CD4-positive, alpha-beta T cell treated with Interleukin-4 for 4 hours (primary cell): ENCODE measurements at regions not wholly inside any gene's neighbourhood (a gene's known extent, or its start where the extent isn't known, plus 50 kb on each side); places are given as distances from the start of the nearest gene placed in this dataset.

Experiments
- DNase-seq: peaks from one replicate; pipeline ENCODE4 v3.0.0-alpha.2; 2020

GRCh38 chr2:121124330-121124729, 160.7 kb downstream of the TFCP2L1 start:
- DNase-seq, result no peak

GRCh38 chr2:121125350-121125749, 159.7 kb downstream of the TFCP2L1 start:
- DNase-seq, result no peak

DNA sequence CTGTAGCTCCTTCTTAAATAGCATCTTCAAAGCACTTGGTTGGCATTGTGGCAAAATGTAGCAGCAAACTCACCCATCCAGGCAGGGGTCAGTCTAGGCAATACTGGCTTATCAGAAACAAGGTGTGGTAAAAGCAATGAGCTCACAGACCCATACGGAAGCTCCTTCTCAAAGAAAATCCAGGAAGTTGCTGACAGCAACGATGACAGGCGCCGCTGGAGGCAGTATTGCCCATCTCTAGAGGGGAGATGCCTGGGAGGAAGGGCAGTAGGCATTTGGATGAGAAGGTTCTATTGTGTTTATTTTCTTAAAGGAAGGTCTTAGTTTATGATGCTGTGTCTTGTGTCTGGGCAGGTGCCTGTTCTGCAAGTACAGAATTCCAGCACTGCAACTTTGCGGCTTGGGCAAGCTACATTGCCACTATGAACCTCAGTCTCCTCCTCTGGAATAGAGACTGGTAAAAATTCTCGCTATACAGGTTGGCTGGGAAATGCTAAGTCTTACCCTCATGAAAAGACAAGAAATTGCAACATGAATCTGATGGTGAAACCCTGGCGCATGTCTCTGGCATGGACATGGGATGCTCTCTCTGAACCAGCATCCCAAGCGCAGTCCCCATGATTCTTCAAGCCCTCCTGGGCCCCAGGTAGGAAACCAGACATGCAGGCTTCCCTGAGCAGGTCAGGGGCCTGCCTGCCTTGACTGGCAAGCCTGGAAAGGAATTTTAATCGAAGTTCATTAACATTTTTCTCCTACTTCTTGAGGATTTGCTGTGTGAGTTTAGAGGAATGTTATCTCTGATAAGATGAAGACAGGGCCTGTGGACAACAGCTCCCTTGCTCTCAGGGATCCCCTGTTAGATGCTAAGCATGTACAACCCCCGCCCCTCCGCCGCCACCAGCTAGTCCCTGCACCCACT, 156.0 kb downstream of the TFCP2L1 start:
- no peak for DNase-seq

- DNase-seq, result no peak
Observed at GRCh38 chr2:121129692-121130091, 155.3 kb downstream of the TFCP2L1 start.

- DNase-seq, result no peak
Observed at GRCh38 chr2:121130301-121130850, 154.6 kb downstream of the TFCP2L1 start.

- DNase-seq, result no peak
Observed at GRCh38 chr2:121131375-121131774, 153.6 kb downstream of the TFCP2L1 start.

- DNase-seq, result no peak
Observed at GRCh38 chr2:121132054-121132761, 152.8 kb downstream of the TFCP2L1 start.

GRCh38 chr2:121132762-121133107, 152.3 kb downstream of the TFCP2L1 start:
- DNase-seq, result no peak

DNA sequence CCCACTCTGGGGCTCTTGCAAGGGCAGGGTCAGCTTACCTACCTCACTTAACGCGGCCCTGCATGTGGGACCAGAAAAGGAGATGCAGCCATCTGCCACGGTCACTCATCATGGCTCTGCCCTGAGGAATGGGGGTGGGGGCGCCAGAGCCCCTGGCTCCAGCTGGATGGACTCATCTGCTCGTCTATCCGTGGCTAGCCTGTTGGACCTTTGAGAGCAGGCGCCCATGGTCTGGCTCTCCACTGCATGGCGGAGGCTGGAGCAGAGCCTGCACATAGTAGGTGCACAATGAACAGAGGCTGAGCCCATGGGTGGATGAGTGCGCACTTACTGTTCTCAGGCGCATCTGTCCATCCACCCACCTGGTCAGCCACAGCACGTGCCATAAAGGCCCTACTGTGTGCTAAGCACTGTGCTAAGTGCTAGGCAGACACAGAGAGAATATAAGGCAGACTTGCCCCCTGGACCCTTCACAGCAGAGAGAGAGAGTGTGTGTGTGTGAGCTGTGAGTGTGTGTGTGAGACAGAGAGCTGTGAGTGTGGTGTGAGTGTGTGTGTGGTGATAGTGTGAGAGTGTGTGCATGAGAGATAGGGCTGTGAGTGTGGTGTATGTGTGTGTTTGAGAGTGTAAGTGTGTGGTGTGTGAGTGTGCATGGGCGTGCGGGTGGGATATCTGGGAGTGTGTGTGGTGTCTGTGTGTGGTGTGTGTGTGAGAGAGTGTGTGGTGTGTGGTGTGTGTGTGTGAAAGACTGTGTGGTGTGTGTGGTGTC, 151.3 kb downstream of the TFCP2L1 start:
- no peak for DNase-seq

DNA sequence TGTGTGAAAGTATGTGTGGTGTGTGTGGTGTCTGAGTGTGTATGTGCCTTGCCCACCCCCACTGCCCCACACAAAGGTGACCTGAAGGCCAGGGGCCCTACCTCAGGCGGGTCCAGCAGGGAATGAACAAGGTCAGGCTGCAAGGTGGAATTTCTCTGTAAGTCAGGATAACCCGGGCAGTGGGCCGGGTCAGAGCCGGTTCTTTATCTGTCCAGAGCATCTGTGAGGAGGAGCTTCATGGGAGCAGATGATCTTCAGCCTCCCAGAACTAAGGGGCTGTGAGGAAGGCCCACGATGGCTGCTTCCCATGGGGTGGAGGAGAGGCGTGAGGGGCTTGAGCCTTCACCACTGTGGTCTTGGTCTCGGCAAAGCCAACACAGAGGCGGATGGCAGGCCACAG, 150.3 kb downstream of the TFCP2L1 start:
- no peak for DNase-seq

GRCh38 chr2:121135168-121135853, 149.7 kb downstream of the TFCP2L1 start:
- no peak for DNase-seq

DNA sequence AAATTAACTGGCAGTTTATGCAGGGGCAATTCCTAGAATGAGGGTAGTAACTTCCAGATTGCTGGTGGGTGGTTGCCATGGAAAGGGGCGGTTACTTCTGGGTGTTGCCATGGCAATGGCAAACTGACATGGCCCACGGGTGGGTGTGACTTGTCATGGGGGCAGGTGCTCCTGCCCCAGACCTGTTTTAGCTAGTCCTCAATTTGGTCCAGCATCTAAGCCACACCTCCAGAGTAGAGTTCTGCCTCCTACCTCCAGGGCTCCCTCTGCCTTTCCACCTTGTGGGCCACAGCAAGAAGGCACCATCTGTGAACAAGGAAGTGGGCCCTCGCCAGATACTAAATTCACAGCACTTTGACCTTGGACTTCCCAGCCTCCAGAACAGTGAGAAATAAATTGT, 148.7 kb downstream of the TFCP2L1 start:
- DNase-seq, result no peak

DNA sequence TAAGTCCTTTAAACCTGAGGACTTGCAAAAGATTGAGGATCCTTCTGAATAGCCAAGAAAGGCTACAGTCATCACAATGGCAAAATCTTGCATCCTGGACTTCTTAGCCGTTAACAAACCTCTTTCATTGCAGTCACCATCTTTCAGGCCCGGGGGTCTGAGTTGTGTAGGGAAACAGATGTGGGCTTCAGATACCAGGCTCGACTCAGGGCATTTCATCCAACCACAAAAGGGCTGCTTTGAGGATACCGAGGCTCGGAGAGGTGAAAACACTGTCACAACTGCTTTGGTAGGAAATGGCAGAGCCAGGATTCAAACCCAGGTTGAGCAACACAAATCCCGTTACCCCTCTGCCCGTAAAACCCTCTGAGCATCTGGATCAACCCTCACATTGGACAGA, 147.4 kb downstream of the TFCP2L1 start:
- DNase-seq, result no peak

GRCh38 chr2:121140734-121141133, 144.3 kb downstream of the TFCP2L1 start:
- DNase-seq, result no peak

DNA sequence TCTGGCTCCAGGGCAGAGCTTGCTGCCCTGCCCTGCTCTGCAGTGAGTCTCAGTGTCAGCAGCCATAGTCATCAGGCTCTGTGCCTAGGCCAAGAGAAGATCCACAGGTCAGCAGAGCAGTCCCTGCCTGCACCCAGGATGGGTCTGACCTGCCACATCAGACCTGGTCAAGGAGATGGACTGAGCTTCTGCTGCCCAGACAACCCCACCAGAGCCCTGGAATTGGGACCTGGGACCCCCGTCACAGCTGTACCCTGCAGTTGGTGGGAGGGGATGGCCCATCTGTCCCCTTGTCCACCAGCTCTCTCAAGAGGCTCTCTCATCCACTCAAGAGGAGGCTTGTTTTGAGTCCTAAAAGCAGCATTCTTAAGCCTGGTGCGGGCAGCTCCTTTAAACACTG, 142.6 kb downstream of the TFCP2L1 start:
- no peak for DNase-seq

GRCh38 chr2:121144111-121144510, 140.9 kb downstream of the TFCP2L1 start:
- DNase-seq, result no peak

DNA sequence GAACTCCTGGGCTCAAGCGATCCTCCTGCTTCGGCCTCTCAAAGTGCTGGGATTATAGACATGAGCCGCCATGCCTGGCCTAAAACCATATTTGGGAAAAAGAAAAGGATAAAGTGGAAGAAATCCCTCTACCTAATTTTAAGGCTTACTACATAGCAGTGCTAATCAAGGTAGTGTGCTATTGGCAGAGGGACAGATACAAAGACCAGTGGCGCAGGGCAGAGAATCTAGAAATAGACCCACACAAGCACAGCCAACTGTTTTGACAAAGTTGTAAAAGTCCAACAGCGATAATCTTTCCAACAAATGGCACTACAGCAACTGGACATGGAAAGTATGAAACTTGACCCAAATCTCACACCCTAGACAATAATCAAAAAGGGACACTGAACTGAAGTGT, 138.4 kb downstream of the TFCP2L1 start:
- no peak for DNase-seq

- DNase-seq, result no peak
Observed at GRCh38 chr2:121147766-121148165, 137.2 kb downstream of the TFCP2L1 start.

DNA sequence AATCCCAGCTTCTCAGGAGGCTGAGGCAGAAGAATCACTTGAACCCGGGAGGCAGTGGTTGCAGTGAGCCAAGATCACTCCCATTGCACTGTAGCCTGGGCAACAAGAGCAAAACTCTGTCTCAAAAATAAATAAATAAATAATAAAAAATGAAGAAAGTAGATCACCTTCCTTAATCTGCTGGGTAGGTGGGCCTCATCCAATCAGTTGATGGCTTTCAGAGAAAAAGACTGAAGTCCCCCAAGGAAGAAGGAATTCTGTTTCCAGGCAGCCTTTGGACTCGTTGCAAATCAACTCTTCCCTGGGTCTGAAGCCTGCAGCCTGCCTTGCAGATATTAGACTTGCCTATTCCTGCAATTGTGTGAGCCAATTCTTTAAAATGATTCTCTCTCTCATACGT, 136.5 kb downstream of the TFCP2L1 start:
- DNase-seq, result no peak

DNA sequence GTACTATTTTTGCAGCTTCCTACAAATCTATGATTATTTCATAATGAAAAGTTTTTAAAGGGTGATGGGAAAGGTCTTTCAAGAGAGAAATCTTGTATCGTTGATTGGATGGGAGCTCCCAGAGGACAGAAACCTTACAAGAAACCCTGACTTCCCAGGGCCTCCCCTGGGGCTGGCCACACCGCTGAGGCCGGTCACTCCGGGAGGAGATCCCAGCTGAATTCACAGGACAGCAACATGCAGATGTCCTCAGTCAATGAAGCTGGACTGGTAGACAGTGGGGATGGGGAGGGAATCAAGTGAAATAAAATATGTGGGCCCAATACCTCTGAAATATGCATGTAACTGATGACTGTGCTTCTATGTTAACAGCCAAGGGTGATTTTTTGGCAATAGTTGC, 135.6 kb downstream of the TFCP2L1 start:
- no peak for DNase-seq

DNA sequence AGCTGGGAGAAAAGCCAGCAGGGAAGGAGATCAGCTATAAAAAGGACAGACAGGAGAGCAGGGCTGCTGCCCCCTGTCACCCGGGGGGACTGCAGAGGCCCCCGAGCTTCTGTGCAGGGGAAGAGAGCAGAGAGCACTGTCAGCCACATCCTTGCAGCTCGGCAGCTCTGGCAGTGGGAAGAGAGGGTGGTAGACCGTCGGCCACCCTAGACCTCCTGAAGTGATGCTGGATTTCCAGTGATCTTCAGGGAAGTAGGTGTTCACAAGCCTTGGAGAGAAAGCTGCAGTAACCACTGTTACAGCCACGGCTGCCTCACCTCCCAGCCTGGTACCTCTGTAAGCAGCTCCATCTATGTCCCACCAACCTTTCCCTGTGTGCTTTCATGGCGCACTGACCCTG, 134.9 kb downstream of the TFCP2L1 start:
- no peak for DNase-seq

DNA sequence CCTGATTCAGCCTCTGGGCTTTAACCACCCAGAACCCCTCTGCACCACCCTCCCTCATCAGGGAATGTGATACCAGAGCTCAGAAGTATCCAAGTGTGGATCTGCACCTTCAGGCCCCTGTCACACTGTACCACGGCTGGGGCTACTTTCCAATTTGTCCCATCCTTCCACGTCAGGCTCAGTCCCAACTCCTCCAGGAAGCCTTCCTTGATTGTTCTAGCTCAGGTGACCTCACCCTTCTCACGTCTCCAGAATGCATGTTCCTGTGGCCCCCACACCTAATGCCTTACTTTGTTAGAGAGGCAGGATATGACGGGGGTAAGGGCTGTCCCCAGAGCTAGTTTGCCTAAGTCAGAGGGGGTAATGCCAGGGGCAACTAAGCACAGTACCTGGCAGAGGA, 134.3 kb downstream of the TFCP2L1 start:
- no peak for DNase-seq
